ENCODE measurements at regions not wholly inside any gene's neighbourhood (a gene's known extent, or its start where the extent isn't known, plus 50 kb on each side); places are given as distances from the start of the nearest gene placed in this dataset.
"Not testable (repeated sequence)": the region's sequence is repeated elsewhere in the genome, so short reads cannot be mapped to it uniquely, and the experiment has no call there.

DNA sequence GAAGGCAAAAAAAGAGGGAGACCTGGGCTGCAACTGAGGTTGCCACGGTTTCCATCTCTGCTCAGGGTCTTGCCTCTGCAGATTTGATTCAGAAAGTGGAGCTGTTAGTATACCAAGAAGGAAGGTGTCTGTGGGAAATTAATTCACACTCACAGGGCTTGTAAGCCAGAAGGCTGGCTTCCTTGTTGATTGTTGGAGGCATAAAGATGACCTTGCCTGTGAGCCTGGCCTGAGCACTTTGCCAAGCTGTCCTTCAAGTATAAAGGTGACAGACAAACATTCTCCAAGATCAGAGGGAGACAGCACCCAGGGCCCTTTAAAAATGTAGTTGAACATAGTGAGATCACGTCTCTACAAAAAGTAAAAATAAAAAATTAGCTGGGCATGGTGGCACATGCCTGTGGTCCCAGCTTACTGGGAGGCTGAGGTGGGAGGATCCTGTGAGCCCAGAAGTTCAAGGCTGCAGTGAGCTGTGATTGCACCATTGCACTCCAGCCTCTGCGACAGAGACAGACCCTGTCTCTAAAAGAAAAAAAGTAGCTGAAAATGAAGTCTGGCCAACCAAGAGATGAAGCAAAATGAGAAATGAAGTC is 91.2 kb upstream of the UXS1 start:
- Mint-ChIP-seq H3K4me1 (peaks cover 44% of the 10 kb centered on the region), H3K27ac (no peak overlapping the region), H3K9me3 (peaks cover 2% of the 10 kb centered on the region), H3K36me3 (ENCODE audit: low read depth) (no peaks in the 10 kb centered on the region), H3K4me3 (no peak overlapping the region), H3K27me3 (ENCODE audit: low read depth) (peaks cover 6% of the 10 kb centered on the region)
- TF ChIP-seq, protein P1, sequence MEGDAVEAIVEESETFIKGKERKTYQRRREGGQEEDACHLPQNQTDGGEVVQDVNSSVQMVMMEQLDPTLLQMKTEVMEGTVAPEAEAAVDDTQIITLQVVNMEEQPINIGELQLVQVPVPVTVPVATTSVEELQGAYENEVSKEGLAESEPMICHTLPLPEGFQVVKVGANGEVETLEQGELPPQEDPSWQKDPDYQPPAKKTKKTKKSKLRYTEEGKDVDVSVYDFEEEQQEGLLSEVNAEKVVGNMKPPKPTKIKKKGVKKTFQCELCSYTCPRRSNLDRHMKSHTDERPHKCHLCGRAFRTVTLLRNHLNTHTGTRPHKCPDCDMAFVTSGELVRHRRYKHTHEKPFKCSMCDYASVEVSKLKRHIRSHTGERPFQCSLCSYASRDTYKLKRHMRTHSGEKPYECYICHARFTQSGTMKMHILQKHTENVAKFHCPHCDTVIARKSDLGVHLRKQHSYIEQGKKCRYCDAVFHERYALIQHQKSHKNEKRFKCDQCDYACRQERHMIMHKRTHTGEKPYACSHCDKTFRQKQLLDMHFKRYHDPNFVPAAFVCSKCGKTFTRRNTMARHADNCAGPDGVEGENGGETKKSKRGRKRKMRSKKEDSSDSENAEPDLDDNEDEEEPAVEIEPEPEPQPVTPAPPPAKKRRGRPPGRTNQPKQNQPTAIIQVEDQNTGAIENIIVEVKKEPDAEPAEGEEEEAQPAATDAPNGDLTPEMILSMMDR (IDR thresholded peaks at IDR 0.05; ENCODE audit: unreplicated experiment in 3 of 3) = no peak

DNA sequence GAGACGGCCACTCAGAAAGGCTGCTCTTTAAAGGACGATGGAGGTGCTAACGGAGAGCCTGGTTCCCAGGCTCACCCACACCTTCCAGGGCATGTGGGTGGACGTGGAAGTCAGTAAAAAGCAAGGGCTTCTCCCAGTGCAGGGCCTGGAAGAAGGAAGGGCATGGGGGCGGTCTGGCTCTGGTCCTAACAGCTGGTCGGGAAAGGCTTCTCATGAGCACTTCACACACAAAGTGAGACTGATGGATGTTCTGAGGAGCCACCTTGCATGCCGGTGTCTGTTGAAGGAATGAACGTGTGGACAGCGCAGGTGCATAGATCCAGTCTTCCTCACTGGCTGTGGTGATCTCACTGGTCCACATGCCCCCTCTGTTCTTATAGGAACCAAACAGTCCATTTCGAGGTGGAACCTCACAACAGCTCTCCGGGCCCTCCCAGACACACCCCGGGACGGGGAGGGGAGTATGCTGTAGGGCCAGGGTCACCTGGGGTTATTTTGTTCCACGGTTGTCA is 90.6 kb upstream of the UXS1 start:
- peaks cover 50% of the 10 kb centered on the region for H3K4me1 Mint-ChIP-seq
- TF ChIP-seq, protein P1 (IDR thresholded peaks at IDR 0.05; ENCODE audit: unreplicated experiment in 3 of 3) = no peak
- H3K27ac Mint-ChIP-seq = peak overlapping the region in 1 of 3 experiments; percentile 18
- peaks cover 2% of the 10 kb centered on the region for H3K9me3 Mint-ChIP-seq
- no peaks in the 10 kb centered on the region for H3K36me3 Mint-ChIP-seq (ENCODE audit: low read depth)
- no peak overlapping the region for H3K4me3 Mint-ChIP-seq
- H3K27me3 Mint-ChIP-seq (ENCODE audit: low read depth) = peaks cover 6% of the 10 kb centered on the region

DNA sequence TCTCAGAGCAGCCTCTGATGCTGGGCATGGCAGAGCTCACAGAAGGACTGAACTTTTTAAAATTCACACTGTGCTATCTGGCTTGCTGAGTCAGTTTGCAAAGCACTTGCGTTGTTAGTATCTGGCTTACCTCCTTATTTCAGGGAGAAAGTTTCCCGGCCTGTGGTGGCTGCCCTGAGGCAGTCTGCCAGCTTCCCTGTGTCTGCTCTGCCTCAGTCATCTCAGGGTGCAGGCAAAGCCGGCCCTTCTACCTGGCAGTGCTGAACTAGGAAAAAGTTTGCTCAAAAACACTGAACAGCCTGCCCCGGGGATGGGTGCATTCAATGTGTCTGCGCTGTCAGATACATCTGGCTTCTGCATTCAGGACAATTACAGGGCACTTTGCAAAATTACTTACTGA is 90.2 kb upstream of the UXS1 start:
- no peak overlapping the region for H3K4me3 Mint-ChIP-seq
- peak overlapping the region in 1 of 3 experiments; percentile 18 for H3K27ac Mint-ChIP-seq
- H3K4me1 Mint-ChIP-seq = peaks cover 53% of the 10 kb centered on the region
- TF ChIP-seq, protein P1 (IDR thresholded peaks at IDR 0.05; ENCODE audit: unreplicated experiment in 3 of 3) = no peak
- H3K27me3 Mint-ChIP-seq (ENCODE audit: low read depth) = peaks cover 6% of the 10 kb centered on the region
- H3K9me3 Mint-ChIP-seq = peaks cover 2% of the 10 kb centered on the region
- H3K36me3 Mint-ChIP-seq (ENCODE audit: low read depth) = no peaks in the 10 kb centered on the region

DNA sequence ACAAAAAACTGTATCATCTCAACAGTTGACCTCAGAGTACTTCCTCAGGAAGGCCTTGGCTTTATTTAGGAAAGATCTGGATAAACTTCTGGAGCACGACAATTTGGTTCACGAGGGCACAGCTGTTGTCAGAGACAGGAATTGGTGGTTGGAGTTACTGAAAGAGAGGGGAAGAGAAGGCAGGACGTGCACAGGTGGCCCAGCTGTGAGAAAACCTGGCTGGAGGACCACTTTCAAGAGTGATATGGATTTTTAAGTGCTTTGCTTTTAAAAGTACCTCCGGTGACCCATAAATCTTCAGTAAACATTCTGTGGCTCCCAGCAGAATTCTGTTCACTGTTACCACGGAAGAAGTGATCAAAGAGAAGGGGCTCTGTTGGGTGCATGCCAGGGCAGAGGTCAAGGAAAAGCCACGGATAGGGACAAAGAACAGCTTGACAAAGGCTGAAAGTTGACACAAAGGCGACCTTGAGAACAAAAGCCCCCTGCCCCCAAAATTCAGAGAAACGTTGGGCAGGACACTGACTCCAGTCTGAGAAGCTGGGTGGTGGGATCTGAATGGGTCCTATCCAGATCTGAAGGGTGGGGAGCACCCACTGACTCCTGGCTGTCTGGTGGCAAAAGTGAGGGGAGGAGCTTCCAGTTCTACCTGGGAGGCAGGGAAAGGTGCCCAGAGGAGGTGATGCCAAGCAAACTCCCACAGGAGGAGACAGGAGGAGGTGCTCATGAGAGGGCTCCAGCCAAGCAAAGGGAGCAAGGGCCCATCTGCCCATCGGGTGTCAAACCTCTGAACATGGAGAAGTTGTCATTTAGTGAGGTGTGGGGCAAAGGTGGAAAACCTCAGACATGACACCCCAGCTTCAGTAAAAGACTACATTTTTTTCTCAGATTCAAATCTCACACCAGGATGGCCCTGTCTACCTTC is 89.4 kb upstream of the UXS1 start:
- H3K9me3 Mint-ChIP-seq; H3K36me3 Mint-ChIP-seq (ENCODE audit: low read depth); H3K27me3 Mint-ChIP-seq (ENCODE audit: low read depth): not testable (repeated sequence)
- Mint-ChIP-seq H3K4me3 (peak overlapping the region in 1 of 3 experiments; percentile 1), H3K4me1 (peaks cover 60% of the 10 kb centered on the region), H3K27ac (peak overlapping the region; percentile 14 to 46 (median 23))

DNA sequence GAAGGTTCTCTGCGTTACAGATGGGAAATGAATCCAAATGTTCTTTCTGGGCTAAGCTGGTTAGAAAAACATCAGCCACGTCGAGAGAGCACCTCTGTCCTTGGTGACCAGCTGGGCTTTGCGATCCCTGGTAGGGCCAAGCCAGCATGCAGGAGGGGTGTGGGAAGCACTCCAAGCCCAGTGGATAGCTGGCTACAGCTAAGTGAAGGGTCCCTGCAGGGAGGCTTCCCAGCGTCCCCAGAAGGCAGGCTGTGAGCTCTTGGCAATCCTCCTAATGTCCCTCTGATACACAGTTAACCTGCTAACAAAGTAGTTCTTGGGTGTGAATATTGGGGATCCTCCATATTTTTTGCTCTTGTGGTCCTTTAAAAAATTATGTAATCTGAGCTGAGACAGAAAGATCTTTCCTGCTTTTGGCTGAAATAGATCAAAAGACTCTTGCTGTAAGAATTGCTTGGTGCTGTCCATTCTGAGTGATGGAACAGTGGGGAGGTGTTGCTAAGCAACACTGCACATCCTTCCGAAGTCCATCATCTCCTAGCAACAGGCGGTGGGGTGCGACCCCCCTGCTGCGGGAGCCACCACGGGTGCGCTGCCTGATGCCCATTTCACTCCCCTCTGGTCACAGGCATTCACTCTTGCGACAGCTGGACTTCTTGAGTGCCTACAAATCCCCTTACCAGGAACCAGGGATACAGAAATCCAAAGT is 88.5 kb upstream of the UXS1 start:
- Mint-ChIP-seq H3K4me3 (peak overlapping the region in 1 of 3 experiments; percentile 1), H3K27ac (peak overlapping the region; percentile 14 to 46 (median 23)), H3K4me1 (peaks cover 68% of the 10 kb centered on the region), H3K9me3 (peaks cover 2% of the 10 kb centered on the region), H3K36me3 (ENCODE audit: low read depth) (no peaks in the 10 kb centered on the region), H3K27me3 (ENCODE audit: low read depth) (peaks cover 6% of the 10 kb centered on the region)
- TF ChIP-seq, protein P1 (IDR thresholded peaks at IDR 0.05; ENCODE audit: unreplicated experiment in 3 of 3) = no peak

DNA sequence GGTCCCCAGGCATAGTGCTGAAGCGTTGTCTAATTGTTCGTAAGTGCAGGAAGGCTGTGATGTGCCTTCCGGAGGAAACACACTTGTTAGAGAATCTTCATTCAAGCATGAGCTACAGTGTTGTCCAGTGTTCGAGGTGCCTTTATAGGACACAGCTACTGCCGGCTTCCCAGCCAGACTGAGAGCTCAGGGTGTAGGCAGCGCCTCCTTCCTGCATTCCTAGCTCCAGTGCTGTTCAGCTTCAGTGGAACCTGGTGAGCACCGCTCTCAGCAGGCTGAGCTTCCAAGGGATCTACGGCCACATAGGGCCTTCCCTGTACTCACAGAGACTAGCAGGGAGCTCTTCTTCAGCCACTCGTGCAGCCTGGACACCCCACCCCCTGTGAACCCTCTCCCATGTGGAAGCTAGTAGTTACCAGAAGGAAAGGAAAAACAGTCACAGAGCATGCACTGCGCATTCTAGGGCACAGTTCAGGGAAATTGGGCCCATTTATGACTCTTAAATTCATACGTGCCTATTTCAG is 87.9 kb upstream of the UXS1 start:
- H3K27me3 Mint-ChIP-seq (ENCODE audit: low read depth); H3K36me3 Mint-ChIP-seq (ENCODE audit: low read depth); H3K9me3 Mint-ChIP-seq; H3K4me3 Mint-ChIP-seq: not testable (repeated sequence)
- peak overlapping the region; percentile 26 to 46 (median 33) for H3K27ac Mint-ChIP-seq
- H3K4me1 Mint-ChIP-seq = peaks cover 68% of the 10 kb centered on the region

Data from nephron (organoid).